ENCODE measurements at regions not wholly inside any gene's neighbourhood (a gene's known extent, or its start where the extent isn't known, plus 50 kb on each side); places are given as distances from the start of the nearest gene placed in this dataset.

GRCh38 chr18:1446765-1447164 lies 542.1 kb downstream of the ADCYAP1 start:
- no peak for TF ChIP-seq CTCF (IDR thresholded peaks at IDR 0.05; ENCODE audit: insufficient read depth, low read depth, low read length, missing control alignments)
- no peak for DNase-seq (ENCODE audit: low read depth)
- H3K4me3 ChIP-seq (ENCODE audit: low read length): no peak overlapping the region

DNA sequence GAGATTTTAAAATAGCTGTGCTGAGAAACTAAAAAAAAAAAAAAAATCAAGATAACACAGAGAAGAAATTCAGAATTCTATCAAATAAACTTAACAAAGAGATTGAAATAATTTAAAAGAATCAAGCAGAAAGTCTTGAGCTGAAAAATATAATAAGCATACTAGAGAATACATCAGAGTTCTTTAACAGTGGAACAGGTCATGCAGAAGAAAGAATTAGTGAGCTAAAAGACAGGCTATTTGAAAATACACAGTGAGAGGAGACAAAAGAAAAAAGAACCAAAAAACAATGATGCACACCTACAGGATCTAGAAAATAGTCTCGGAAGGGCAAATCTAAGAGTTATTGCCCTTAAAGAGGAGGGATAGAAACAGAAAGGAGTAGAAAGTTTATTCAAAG lies 548.1 kb downstream of the ADCYAP1 start:
- TF ChIP-seq CTCF (IDR thresholded peaks at IDR 0.05; ENCODE audit: insufficient read depth, low read depth, low read length, missing control alignments): no peak
- no peak for DNase-seq (ENCODE audit: low read depth)
- H3K4me3 ChIP-seq (ENCODE audit: low read length): no peak overlapping the region

- TF ChIP-seq CTCF (IDR thresholded peaks at IDR 0.05; ENCODE audit: insufficient read depth, low read depth, low read length, missing control alignments): no peak
- H3K4me3 ChIP-seq (ENCODE audit: low read length): no peak overlapping the region
- no peak for DNase-seq (ENCODE audit: low read depth)
These were observed 550.9 kb downstream of the ADCYAP1 start for GRCh38 chr18:1455605-1456004.

- TF ChIP-seq CTCF (IDR thresholded peaks at IDR 0.05; ENCODE audit: insufficient read depth, low read depth, low read length, missing control alignments): no peak
- H3K4me3 ChIP-seq (ENCODE audit: low read length): no peak overlapping the region
- no peak for DNase-seq (ENCODE audit: low read depth)
These were observed 553.9 kb downstream of the ADCYAP1 start for GRCh38 chr18:1458547-1458946.

GRCh38 chr18:1463981-1464380 lies 559.3 kb downstream of the ADCYAP1 start:
- no peak for TF ChIP-seq CTCF (IDR thresholded peaks at IDR 0.05; ENCODE audit: insufficient read depth, low read depth, low read length, missing control alignments)
- DNase-seq (ENCODE audit: low read depth): no peak
- H3K4me3 ChIP-seq (ENCODE audit: low read length): no peak overlapping the region

GRCh38 chr18:1464444-1465217 lies 560.0 kb downstream of the ADCYAP1 start:
- no peak overlapping the region for H3K4me3 ChIP-seq (ENCODE audit: low read length)
- no peak for DNase-seq (ENCODE audit: low read depth)
- no peak for TF ChIP-seq CTCF (IDR thresholded peaks at IDR 0.05; ENCODE audit: insufficient read depth, low read depth, low read length, missing control alignments)

DNA sequence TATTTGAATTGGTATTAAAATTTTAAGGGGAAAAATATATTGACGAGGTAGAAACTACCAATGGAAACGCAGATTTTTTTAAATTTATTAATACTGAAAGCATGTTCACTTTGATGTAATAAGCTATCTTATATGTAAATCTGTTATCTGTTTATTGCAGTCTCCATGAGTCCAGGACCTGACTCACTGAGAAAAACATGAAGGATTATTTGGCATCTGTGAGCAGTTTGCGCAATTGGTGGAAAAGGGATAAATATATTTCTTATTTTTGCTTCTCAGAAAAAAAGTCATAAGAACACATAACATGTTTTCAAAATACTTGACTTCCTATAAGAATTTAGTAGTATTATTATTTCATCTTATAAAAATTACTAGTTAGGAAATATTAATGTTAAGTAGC lies 561.4 kb downstream of the ADCYAP1 start:
- TF ChIP-seq CTCF (IDR thresholded peaks at IDR 0.05; ENCODE audit: insufficient read depth, low read depth, low read length, missing control alignments): no peak
- no peak for DNase-seq (ENCODE audit: low read depth)
- no peak overlapping the region for H3K4me3 ChIP-seq (ENCODE audit: low read length)
